ENCODE measurements at regions not wholly inside any gene's neighbourhood (a gene's known extent, or its start where the extent isn't known, plus 50 kb on each side); places are given as distances from the start of the nearest gene placed in this dataset.

GRCh38 chr12:97142737-97143410 lies 235.8 kb downstream of the NEDD1 start:
- no peak for TF ChIP-seq POLR2AphosphoS5 (IDR thresholded peaks at IDR 0.05; ENCODE audit: low read depth, low read length)
- no peak for TF ChIP-seq TAF1 (IDR thresholded peaks at IDR 0.05; ENCODE audit: borderline replicate concordance, insufficient read depth, low read length)
- no peak for TF ChIP-seq FOXP2 (optimal IDR thresholded peaks at IDR 0.05; ENCODE audit: borderline replicate concordance, extremely low read depth, extremely low read length, insufficient read depth)
- TF ChIP-seq REST (IDR thresholded peaks at IDR 0.05; ENCODE audit: insufficient read depth in 1 of 2, low read depth in 2 of 2, low read length in 2 of 2): no peak
